Erythroblast (primary cell): ENCODE measurements at regions not wholly inside any gene's neighbourhood (a gene's known extent, or its start where the extent isn't known, plus 50 kb on each side); places are given as distances from the start of the nearest gene placed in this dataset.

Experiments used
- GATA1 ChIP-seq: IDR thresholded peaks from 2 replicates; pipeline ENCODE4 v1.6.1; 2011; ENCODE audit warnings: low read depth, mild to moderate bottlenecking, control low read depth, low read length, moderate library complexity
- POLR2A ChIP-seq: IDR thresholded peaks from 2 replicates; pipeline ENCODE4 v1.6.1; 2011; ENCODE audit warnings: mild to moderate bottlenecking, low read length

DNA sequence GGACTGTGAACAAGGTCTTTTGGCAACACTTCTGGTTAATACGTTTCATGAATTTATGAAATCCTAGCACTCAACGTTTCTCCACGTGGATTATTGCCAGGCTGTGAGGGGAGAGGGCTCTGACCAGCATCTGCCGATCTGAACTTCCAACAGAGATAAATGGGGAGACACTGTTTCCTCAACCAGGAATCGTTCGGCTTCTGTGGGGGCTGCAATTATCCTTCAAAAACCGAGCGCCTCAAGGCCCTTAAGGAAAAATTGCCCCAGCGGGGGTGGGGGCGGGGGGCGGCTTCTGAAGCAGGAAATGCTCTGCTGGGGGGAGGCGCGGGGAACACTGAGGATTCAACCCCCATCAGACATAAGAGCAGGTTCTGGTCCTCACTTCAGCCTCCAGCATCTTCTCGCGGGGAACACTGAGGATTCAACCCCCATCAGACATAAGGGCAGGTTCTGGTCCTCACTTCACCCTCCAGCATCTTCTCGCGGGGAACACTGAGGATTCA is 155.6 kb downstream of the BRD1 start:
- TF ChIP-seq POLR2A (no peak), GATA1 (no peak)
